ENCODE measurements at regions not wholly inside any gene's neighbourhood (a gene's known extent, or its start where the extent isn't known, plus 50 kb on each side); places are given as distances from the start of the nearest gene placed in this dataset.

GRCh38 chr5:81893961-81894360 is 77.9 kb upstream of the ATG10 start:
- Mint-ChIP-seq H3K4me3 (ENCODE audit: low read depth, unreplicated experiment) (no peak overlapping the region), H3K27ac (ENCODE audit: unreplicated experiment) (no peak overlapping the region), H3K9me3 (ENCODE audit: low read depth, unreplicated experiment) (peaks cover 8% of the 10 kb centered on the region), H3K36me3 (ENCODE audit: insufficient read depth, unreplicated experiment) (no peaks in the 10 kb centered on the region), H3K4me1 (ENCODE audit: low read depth, unreplicated experiment) (no peaks in the 10 kb centered on the region), H3K27me3 (ENCODE audit: unreplicated experiment) (peaks cover 11% of the 10 kb centered on the region)
- intact Hi-C loops (cut with micrococcal nuclease; ENCODE audit: unreplicated experiment) = no loop called here
- TF ChIP-seq CTCF (IDR thresholded peaks at IDR 0.05; ENCODE audit: unreplicated experiment) = no peak
- CTCF ChIA-PET = no interaction called here
- no peak for DNase-seq
- no TSS peak for BruUV-seq (replicated peaks)

- CTCF ChIA-PET = no interaction called here
- BruUV-seq (replicated peaks) = no TSS peak
- H3K9me3 Mint-ChIP-seq (ENCODE audit: low read depth, unreplicated experiment) = peaks cover under 1% of the 10 kb centered on the region
- TF ChIP-seq CTCF (IDR thresholded peaks at IDR 0.05; ENCODE audit: unreplicated experiment) = no peak
- H3K36me3 Mint-ChIP-seq (ENCODE audit: insufficient read depth, unreplicated experiment) = no peaks in the 10 kb centered on the region
- peaks cover 34% of the 10 kb centered on the region for H3K27me3 Mint-ChIP-seq (ENCODE audit: unreplicated experiment)
- intact Hi-C loops (cut with micrococcal nuclease; ENCODE audit: unreplicated experiment) = no loop called here
- no peak overlapping the region for H3K4me3 Mint-ChIP-seq (ENCODE audit: low read depth, unreplicated experiment)
- DNase-seq = no peak
- no peak overlapping the region for H3K27ac Mint-ChIP-seq (ENCODE audit: unreplicated experiment)
- H3K4me1 Mint-ChIP-seq (ENCODE audit: low read depth, unreplicated experiment) = no peaks in the 10 kb centered on the region
These were observed 87.0 kb upstream of the ATG10 start for GRCh38 chr5:81884871-81885270.

GRCh38 chr5:81883371-81883770 is 88.5 kb upstream of the ATG10 start:
- BruUV-seq (replicated peaks) = no TSS peak
- H3K36me3 Mint-ChIP-seq (ENCODE audit: insufficient read depth, unreplicated experiment) = no peaks in the 10 kb centered on the region
- no peak for TF ChIP-seq CTCF (IDR thresholded peaks at IDR 0.05; ENCODE audit: unreplicated experiment)
- H3K27me3 Mint-ChIP-seq (ENCODE audit: unreplicated experiment) = peaks cover 41% of the 10 kb centered on the region
- H3K4me1 Mint-ChIP-seq (ENCODE audit: low read depth, unreplicated experiment) = no peaks in the 10 kb centered on the region
- H3K27ac Mint-ChIP-seq (ENCODE audit: unreplicated experiment) = no peak overlapping the region
- CTCF ChIA-PET = no interaction called here
- H3K9me3 Mint-ChIP-seq (ENCODE audit: low read depth, unreplicated experiment) = no peaks in the 10 kb centered on the region
- intact Hi-C loops (cut with micrococcal nuclease; ENCODE audit: unreplicated experiment) = no loop called here
- DNase-seq = no peak
- H3K4me3 Mint-ChIP-seq (ENCODE audit: low read depth, unreplicated experiment) = no peak overlapping the region

GRCh38 chr5:81881595-81881994 is 90.2 kb upstream of the ATG10 start:
- no peak for TF ChIP-seq CTCF (IDR thresholded peaks at IDR 0.05; ENCODE audit: unreplicated experiment)
- CTCF ChIA-PET = no interaction called here
- no peak overlapping the region for H3K27ac Mint-ChIP-seq (ENCODE audit: unreplicated experiment)
- no TSS peak for BruUV-seq (replicated peaks)
- H3K27me3 Mint-ChIP-seq (ENCODE audit: unreplicated experiment) = peaks cover 42% of the 10 kb centered on the region
- H3K36me3 Mint-ChIP-seq (ENCODE audit: insufficient read depth, unreplicated experiment) = no peaks in the 10 kb centered on the region
- no peaks in the 10 kb centered on the region for H3K4me1 Mint-ChIP-seq (ENCODE audit: low read depth, unreplicated experiment)
- no peak overlapping the region for H3K4me3 Mint-ChIP-seq (ENCODE audit: low read depth, unreplicated experiment)
- intact Hi-C loops (cut with micrococcal nuclease; ENCODE audit: unreplicated experiment) = no loop called here
- DNase-seq = no peak
- H3K9me3 Mint-ChIP-seq (ENCODE audit: low read depth, unreplicated experiment) = no peaks in the 10 kb centered on the region

- Mint-ChIP-seq H3K36me3 (ENCODE audit: insufficient read depth, unreplicated experiment) (no peaks in the 10 kb centered on the region), H3K27ac (ENCODE audit: unreplicated experiment) (no peak overlapping the region), H3K9me3 (ENCODE audit: low read depth, unreplicated experiment) (no peaks in the 10 kb centered on the region), H3K4me1 (ENCODE audit: low read depth, unreplicated experiment) (no peaks in the 10 kb centered on the region), H3K27me3 (ENCODE audit: unreplicated experiment) (peaks cover 42% of the 10 kb centered on the region), H3K4me3 (ENCODE audit: low read depth, unreplicated experiment) (no peak overlapping the region)
- intact Hi-C loops (cut with micrococcal nuclease; ENCODE audit: unreplicated experiment) = no loop called here
- no peak for DNase-seq
- no TSS peak for BruUV-seq (replicated peaks)
- CTCF ChIA-PET = no interaction called here
- TF ChIP-seq CTCF (IDR thresholded peaks at IDR 0.05; ENCODE audit: unreplicated experiment) = no peak
These were observed 91.9 kb upstream of the ATG10 start for GRCh38 chr5:81879936-81880335.

Data from Calu3 (cell line).